Uterus (tissue), 2 donors: ENCODE measurements at regions not wholly inside any gene's neighbourhood (a gene's known extent, or its start where the extent isn't known, plus 50 kb on each side); places are given as distances from the start of the nearest gene placed in this dataset.

Source experiments
- POLR2A ChIP-seq, 2 donors: fragments of 450-650 bp; IDR thresholded peaks; one replicate each; pipeline ENCODE4 v1.6.1; 2016; ENCODE audit warnings: antibody characterized with exemption in 2 of 2, mild to moderate bottlenecking in 1 of 2, moderate library complexity in 1 of 2
- TF ChIP-seq, protein P1 (sequence below), 4 experiments: fragments of 200-600 bp in 2 of 4; fragments of 450-650 bp in 2 of 4; sonication (generic) in 2 of 4; IDR thresholded peaks; one replicate each; pipeline ENCODE4 v1.5.1; 2016 to 2019; ENCODE audit warnings: antibody characterized with exemption in 4 of 4, mild to moderate bottlenecking in 2 of 4, moderate library complexity in 1 of 4

DNA sequence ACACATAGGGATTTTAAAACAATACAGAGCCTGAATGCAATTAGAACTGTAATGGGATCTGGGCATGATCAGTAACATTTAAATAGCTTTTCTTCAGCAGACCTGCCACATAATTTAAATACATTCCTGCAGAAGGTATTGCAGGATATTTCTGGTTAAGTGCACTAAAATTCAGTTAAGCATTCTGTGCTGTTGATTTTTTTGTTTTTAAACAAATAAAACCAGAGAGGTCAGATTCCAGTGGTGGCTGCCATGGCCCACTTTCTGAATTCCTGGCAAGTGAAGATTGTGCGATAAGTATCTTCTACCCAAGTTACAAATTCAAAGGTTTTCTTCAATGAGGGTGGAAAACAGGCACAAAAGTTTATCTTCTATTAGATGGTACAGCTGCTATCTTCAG lies 98.7 kb downstream of the RAP2B start:
- TF ChIP-seq POLR2A (IDR thresholded peaks at IDR 0.05) = no peak
- TF ChIP-seq, protein P1, sequence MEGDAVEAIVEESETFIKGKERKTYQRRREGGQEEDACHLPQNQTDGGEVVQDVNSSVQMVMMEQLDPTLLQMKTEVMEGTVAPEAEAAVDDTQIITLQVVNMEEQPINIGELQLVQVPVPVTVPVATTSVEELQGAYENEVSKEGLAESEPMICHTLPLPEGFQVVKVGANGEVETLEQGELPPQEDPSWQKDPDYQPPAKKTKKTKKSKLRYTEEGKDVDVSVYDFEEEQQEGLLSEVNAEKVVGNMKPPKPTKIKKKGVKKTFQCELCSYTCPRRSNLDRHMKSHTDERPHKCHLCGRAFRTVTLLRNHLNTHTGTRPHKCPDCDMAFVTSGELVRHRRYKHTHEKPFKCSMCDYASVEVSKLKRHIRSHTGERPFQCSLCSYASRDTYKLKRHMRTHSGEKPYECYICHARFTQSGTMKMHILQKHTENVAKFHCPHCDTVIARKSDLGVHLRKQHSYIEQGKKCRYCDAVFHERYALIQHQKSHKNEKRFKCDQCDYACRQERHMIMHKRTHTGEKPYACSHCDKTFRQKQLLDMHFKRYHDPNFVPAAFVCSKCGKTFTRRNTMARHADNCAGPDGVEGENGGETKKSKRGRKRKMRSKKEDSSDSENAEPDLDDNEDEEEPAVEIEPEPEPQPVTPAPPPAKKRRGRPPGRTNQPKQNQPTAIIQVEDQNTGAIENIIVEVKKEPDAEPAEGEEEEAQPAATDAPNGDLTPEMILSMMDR (IDR thresholded peaks at IDR 0.05) = no peak
